ENCODE measurements at regions not wholly inside any gene's neighbourhood (a gene's known extent, or its start where the extent isn't known, plus 50 kb on each side); places are given as distances from the start of the nearest gene placed in this dataset.

DNA sequence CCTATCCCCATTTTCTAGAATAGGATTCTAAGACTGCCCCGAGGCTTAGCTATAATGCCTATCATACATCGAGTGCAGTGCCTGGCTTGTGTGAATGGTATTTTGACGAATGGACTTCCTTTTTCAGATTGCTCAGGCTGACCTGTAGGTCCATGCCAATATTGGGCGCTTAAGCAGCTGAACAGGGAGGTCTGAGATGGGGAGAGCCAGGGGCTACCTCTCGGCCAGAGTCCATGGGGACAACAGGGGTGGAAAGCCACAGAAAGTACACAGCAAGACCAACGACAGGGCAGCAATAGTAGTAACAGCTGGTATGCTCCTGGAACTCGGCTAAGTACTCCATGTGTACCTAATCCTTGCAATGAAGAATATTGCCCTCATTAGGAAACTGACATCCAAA lies 91.7 kb upstream of the WSCD1 start:
- TF ChIP-seq, protein P1, sequence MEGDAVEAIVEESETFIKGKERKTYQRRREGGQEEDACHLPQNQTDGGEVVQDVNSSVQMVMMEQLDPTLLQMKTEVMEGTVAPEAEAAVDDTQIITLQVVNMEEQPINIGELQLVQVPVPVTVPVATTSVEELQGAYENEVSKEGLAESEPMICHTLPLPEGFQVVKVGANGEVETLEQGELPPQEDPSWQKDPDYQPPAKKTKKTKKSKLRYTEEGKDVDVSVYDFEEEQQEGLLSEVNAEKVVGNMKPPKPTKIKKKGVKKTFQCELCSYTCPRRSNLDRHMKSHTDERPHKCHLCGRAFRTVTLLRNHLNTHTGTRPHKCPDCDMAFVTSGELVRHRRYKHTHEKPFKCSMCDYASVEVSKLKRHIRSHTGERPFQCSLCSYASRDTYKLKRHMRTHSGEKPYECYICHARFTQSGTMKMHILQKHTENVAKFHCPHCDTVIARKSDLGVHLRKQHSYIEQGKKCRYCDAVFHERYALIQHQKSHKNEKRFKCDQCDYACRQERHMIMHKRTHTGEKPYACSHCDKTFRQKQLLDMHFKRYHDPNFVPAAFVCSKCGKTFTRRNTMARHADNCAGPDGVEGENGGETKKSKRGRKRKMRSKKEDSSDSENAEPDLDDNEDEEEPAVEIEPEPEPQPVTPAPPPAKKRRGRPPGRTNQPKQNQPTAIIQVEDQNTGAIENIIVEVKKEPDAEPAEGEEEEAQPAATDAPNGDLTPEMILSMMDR (IDR thresholded peaks at IDR 0.05): no peak
- TF ChIP-seq POLR2A (IDR thresholded peaks at IDR 0.05): no peak

Measured in Peyer's patch (tissue), 4 donors.